GM10266 (cell line): ENCODE measurements at regions not wholly inside any gene's neighbourhood (a gene's known extent, or its start where the extent isn't known, plus 50 kb on each side); places are given as distances from the start of the nearest gene placed in this dataset.
"Not testable (repeated sequence)": the region's sequence is repeated elsewhere in the genome, so short reads cannot be mapped to it uniquely, and the experiment has no call there.

ENCODE experiments used
- DNase-seq: peaks from one replicate; pipeline ENCODE4 v3.0.0; 2012; ENCODE audit errors: extremely low spot score
- TF ChIP-seq, protein P1 (sequence below): IDR thresholded peaks from 2 replicates; pipeline ENCODE4 v1.5.1; 2012; ENCODE audit warnings: mild to moderate bottlenecking, low read depth; ENCODE audit not compliant: control insufficient read depth, insufficient read depth; ENCODE audit errors: missing control alignments

DNA sequence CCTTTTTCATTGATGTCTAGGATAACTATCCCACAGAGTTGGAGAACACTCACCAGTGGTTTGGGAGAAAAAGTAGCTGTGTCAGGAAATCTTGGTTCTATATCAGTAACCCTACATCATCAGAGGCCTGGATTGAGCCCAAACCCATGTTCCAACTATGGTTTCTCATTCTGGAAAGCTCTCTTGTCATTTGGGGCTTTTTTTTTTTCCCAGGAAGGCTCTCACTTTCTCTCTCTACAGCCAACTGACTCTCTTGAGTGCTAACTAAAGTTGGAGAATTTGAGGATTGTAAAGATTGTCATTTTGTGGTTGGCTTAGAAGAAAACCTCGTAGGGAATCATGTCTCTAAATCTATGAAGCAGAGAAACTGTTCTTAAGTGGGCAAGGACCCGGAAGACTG lies 228.2 kb upstream of the DIPK2B start:
- TF ChIP-seq, protein P1, sequence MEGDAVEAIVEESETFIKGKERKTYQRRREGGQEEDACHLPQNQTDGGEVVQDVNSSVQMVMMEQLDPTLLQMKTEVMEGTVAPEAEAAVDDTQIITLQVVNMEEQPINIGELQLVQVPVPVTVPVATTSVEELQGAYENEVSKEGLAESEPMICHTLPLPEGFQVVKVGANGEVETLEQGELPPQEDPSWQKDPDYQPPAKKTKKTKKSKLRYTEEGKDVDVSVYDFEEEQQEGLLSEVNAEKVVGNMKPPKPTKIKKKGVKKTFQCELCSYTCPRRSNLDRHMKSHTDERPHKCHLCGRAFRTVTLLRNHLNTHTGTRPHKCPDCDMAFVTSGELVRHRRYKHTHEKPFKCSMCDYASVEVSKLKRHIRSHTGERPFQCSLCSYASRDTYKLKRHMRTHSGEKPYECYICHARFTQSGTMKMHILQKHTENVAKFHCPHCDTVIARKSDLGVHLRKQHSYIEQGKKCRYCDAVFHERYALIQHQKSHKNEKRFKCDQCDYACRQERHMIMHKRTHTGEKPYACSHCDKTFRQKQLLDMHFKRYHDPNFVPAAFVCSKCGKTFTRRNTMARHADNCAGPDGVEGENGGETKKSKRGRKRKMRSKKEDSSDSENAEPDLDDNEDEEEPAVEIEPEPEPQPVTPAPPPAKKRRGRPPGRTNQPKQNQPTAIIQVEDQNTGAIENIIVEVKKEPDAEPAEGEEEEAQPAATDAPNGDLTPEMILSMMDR: no peak
- no peak for DNase-seq

DNA sequence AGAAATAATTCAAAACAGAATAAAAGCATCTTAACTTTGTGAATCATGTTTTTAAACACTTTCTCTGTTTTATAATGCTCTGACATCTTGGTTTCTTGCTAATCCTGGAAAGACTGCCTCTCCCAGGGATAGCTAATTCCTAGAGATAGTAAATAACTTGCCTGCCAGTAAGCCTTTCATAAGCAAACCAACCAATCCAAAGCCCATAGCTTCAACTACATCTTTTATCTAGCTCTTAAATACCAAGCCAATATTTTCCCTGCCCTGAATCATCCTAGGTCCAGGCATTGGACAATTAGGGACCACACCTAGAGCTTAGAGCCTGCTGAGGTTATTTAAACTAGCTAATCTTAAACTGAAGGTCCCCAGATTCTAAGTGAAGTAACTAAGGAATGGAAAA lies 223.7 kb upstream of the DIPK2B start:
- TF ChIP-seq, protein P1: no peak
- no peak for DNase-seq

DNA sequence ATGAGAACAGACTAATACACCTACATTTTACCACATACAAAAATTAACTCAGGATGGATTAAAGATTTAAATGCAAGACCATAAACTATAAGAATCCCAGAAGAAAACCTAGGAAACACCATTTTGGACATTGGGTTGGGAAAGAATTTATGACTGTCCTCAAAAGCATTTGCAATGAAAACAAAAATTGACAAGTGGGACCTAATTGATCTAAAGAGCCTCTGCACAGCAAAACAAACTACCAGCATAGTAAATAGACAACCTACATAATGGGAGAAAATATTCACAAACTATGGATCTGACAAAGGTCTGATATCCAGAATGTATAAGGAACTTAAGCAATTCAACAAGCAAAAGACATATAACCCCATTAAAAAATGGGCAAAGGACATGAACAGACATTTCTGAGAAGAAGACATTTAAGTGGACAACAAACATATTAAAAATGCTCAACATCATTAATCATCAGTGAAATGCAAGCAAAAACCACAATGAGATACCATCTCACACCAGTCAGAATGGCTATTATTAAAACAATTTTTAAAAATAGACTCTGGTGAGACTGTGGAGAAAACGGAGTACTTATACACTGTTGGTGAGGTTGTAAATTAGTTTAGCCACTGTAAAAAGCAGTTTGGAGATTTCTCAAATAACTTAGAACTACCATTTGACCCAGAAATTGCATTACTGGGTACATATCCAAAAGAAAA lies 221.7 kb upstream of the DIPK2B start:
- DNase-seq: no peak
- TF ChIP-seq, protein P1: no peak

DNA sequence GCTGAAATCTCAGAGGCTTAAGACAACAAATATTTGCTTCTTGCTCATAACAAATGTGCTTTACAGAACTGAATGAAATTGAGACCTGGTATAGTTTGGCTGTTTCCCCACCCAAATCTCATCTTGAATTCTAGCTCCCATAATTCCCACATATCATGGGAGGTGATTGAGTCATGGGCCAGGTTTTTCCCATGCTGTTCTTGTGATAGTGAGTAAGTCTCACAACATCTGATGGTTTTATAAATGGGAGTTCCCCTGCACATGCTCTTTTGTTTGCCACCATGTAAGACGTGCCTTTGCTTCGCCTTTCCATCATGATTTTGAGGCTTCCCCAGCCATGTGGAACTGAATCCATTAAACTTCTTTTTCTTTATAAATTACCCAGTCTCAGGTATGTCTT lies 221.1 kb upstream of the DIPK2B start:
- DNase-seq: no peak
- TF ChIP-seq, protein P1: no peak

DNA sequence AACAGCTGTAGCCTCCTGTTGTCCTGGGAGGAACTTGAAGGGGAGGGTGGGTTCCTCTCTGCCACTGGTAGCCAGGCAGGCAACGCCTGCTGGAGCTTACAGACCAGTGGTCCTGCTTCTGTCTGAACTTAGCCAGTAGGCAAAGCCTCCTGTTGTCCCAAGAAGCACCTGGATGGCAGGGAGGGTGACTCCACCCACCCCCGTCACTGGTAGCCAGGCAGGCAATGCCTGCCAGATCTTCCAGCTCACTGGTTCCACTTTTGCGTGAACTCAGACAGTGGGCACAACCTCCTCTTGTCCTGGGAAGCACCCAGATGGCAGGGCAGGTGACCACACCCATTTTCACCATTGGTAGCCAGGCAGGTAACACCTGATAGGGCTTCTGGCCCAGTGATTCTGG lies 203.5 kb upstream of the DIPK2B start:
- no peak for DNase-seq

DNA sequence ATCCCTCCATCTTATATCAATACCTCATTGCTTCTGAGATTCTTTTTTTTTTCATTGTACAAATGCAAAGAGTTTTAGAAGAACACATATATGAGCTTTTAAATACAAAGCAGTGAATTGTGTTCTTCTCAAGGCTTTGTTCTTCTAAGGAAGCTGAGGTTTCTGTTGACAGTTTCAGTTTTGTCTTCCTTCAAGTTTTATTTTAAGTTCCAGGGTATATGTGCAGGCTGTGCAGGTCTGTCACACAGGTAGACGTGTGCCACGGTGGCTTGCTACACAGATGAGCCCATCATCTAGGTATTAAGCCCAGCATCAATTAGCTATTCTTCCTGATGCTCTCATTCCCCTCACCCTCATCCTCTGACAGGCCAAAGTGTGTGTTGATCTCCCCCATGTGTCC lies 201.2 kb upstream of the DIPK2B start:
- TF ChIP-seq, protein P1: no peak
- DNase-seq: no peak

More for the DNA sequence above, 203.5 kb upstream of the DIPK2B start:
- TF ChIP-seq, protein P1: no peak

DNA sequence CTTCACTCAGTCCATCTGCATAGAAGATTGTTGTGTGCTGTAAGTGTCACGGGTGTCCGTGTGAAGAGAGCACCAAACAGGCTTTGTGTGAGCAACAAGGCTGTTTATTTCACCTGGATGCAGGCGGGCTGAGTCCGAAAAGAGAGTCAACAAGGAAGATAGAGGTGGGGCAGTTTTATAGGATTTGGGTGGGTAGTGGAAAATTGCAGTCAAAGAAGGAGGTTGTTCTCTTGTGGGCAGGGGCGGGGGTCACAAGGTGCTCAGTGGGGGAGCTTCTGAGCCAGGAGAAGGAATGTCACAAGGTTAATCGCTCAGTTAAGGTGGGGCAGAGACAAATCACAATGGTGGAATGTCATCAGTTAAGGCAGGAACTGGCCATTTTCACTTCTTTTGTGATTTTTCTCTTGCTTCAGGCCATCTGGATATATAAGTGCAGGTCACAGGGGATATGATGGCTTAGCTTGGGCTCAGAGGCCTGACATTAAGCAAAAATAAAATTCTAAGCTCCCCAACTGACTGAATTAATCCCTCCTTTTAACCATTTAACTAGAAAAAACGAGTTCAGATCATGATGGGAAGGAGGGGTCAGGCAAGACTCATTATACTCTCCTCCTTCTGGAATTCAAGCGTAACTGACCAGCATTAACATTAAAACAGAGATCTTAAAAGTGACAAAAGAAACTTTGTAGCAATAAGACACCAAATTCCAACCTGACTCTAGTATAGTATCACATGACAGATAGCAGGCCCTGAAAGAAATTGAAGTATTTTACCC lies 200.5 kb upstream of the DIPK2B start:
- not testable (repeated sequence) for DNase-seq
